KMS-11 (cell line): ENCODE measurements at regions not wholly inside any gene's neighbourhood (a gene's known extent, or its start where the extent isn't known, plus 50 kb on each side); places are given as distances from the start of the nearest gene placed in this dataset.

Source experiments
- H2AFZ ChIP-seq: fragments of 200-600 bp; sonication (generic); 2 replicates; pipeline ENCODE4 v1.6.1; 2016; ENCODE audit warnings: antibody characterized with exemption, mixed run types, low read depth
- H3K27ac ChIP-seq: fragments of 200-600 bp; sonication (generic); 2 replicates; pipeline ENCODE4 v1.6.1; 2016; ENCODE audit warnings: mild to moderate bottlenecking, mixed run types
- H3K27me3 ChIP-seq: fragments of 200-600 bp; sonication (generic); 2 replicates; pipeline ENCODE4 v1.6.1; 2017; ENCODE audit warnings: mild to moderate bottlenecking, low read depth, mixed run types, moderate library complexity; ENCODE audit not compliant: insufficient read depth
- H3K36me3 ChIP-seq: fragments of 200-600 bp; sonication (generic); 2 replicates; pipeline ENCODE4 v1.6.1; 2017; ENCODE audit warnings: mild to moderate bottlenecking, mixed run types; ENCODE audit not compliant: insufficient read depth
- H3K4me1 ChIP-seq: fragments of 200-600 bp; sonication (generic); 2 replicates; pipeline ENCODE4 v1.6.1; 2016; ENCODE audit warnings: mild to moderate bottlenecking, low read depth, mixed run types; ENCODE audit not compliant: poor library complexity, severe bottlenecking
- H3K4me2 ChIP-seq: fragments of 200-600 bp; sonication (generic); 2 replicates; pipeline ENCODE4 v1.7.0; 2016; ENCODE audit warnings: mild to moderate bottlenecking, mixed run types
- H3K4me3 ChIP-seq: fragments of 200-600 bp; sonication (generic); IDR thresholded peaks from 2 replicates; pipeline ENCODE4 v1.6.1; 2017; ENCODE audit warnings: low read depth, low read length, mixed read lengths; ENCODE audit not compliant: insufficient read depth
- H3K79me2 ChIP-seq: fragments of 200-600 bp; sonication (generic); 2 replicates; pipeline ENCODE4 v1.6.1; 2016; ENCODE audit warnings: low read depth, mixed run types; ENCODE audit not compliant: insufficient read depth
- H3K9ac ChIP-seq: fragments of 200-600 bp; sonication (generic); 2 replicates; pipeline ENCODE4 v1.6.1; 2016; ENCODE audit warnings: mild to moderate bottlenecking, mixed run types
- H4K20me1 ChIP-seq: fragments of 200-600 bp; sonication (generic); 2 replicates; pipeline ENCODE4 v1.6.1; 2016; ENCODE audit warnings: mild to moderate bottlenecking, mixed run types; ENCODE audit not compliant: insufficient read depth
- CTCF ChIP-seq: fragments of 200-600 bp; sonication (generic); conservative IDR thresholded peaks from 2 replicates; pipeline ENCODE4 v1.6.1; 2017; ENCODE audit warnings: low read depth, mild to moderate bottlenecking, antibody characterized with exemption, low read length, moderate library complexity, mixed read lengths

DNA sequence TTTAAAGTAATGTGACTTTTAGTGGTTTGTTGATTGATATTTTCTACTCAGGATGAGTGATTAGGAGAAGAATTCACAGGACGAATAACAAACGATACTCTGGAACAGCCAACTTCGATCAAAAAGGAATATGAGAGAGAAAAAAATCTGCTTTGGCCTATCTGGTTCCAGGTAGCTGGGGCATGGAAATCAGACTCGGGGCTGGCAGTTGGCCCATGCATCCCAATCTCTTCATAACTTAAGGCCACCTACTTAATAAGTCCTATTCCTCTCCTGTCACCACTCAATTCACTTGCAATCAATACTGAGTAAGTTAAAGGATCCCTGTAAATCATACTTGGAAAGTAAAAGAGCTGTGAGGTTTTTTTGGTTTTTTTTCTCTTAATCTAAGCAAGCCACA lies 1116.2 kb downstream of the SORCS3 start:
- TF ChIP-seq CTCF: no peak
- Histone ChIP-seq H3K36me3 (no peaks in the 10 kb centered on the region), H3K4me3 (no peak overlapping the region), H3K27ac (no peak overlapping the region), H3K79me2 (no peaks in the 10 kb centered on the region), H4K20me1 (no peaks in the 10 kb centered on the region), H3K4me2 (no peak overlapping the region), H3K4me1 (no peaks in the 10 kb centered on the region), H2AFZ (no peak overlapping the region), H3K27me3 (no peaks in the 10 kb centered on the region), H3K9ac (no peak overlapping the region)

- Histone ChIP-seq H3K9ac (no peak overlapping the region), H3K4me3 (no peak overlapping the region), H3K27me3 (no peaks in the 10 kb centered on the region), H3K36me3 (no peaks in the 10 kb centered on the region), H4K20me1 (no peaks in the 10 kb centered on the region), H3K4me1 (no peaks in the 10 kb centered on the region), H2AFZ (no peak overlapping the region), H3K27ac (no peak overlapping the region), H3K79me2 (no peaks in the 10 kb centered on the region), H3K4me2 (no peak overlapping the region)
- no peak for TF ChIP-seq CTCF
Measured at GRCh38 chr10:105756386-105756785, 1115.3 kb downstream of the SORCS3 start.

DNA sequence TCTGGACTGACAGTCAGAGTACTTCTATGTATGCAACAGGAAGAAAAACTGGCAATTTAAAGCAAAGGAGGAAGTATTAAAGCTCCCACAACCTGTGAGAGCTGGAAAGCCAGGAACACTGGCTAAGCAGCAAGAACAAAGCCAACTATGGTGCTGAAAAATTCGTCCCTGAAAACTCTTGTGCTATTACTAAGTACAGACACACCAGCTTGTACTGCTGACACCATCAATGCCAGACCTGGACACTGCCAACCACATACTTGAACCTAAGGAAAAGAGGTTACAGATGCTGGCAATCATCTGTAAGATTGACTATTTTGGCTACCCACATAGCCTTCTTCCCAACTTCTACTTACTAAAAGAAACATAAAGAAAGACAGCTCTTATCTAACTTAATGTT lies 1110.6 kb downstream of the SORCS3 start:
- Histone ChIP-seq H3K79me2 (no peaks in the 10 kb centered on the region), H3K27me3 (no peaks in the 10 kb centered on the region), H3K4me2 (no peak overlapping the region), H3K9ac (no peak overlapping the region), H3K4me3 (no peak overlapping the region), H3K27ac (no peak overlapping the region), H4K20me1 (no peaks in the 10 kb centered on the region), H2AFZ (no peak overlapping the region), H3K4me1 (no peaks in the 10 kb centered on the region), H3K36me3 (no peaks in the 10 kb centered on the region)
- no peak for TF ChIP-seq CTCF

DNA sequence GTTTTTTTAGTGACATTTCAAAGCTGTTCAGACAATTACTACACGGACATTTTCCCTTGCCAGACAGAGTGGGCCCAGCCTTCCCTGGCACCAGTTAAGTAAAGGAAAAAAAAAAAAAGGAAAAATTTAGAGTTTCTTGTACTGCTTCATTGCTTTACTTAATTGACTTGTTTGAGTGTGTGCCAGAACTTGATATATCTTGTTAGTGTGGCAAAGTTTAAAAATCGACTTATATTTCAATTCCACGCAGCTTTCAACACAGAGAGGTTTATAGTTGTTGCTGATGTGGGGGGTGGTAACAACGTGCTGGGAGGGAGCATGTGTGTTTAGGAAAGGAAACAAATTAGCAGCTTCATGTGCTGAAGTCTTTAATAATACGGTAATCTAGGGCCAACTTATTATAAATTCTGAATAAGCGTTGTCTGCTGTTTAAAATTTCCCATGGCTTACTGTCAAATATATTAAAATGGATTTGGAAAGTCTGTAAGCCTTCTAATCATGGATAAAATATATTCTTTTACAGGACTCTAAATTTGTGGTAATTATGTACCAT lies 1104.6 kb downstream of the SORCS3 start:
- Histone ChIP-seq H3K4me3 (no peak overlapping the region), H3K9ac (no peak overlapping the region), H2AFZ (no peak overlapping the region), H3K27ac (no peak overlapping the region), H3K79me2 (no peaks in the 10 kb centered on the region), H4K20me1 (no peaks in the 10 kb centered on the region), H3K4me1 (no peaks in the 10 kb centered on the region), H3K4me2 (no peak overlapping the region), H3K27me3 (no peaks in the 10 kb centered on the region), H3K36me3 (no peaks in the 10 kb centered on the region)
- TF ChIP-seq CTCF: no peak
